Left lung (tissue), 4 donors: ENCODE measurements at regions not wholly inside any gene's neighbourhood (a gene's known extent, or its start where the extent isn't known, plus 50 kb on each side); places are given as distances from the start of the nearest gene placed in this dataset.

Experiments used
- ATAC-seq: fragments of 200-7000 bp; cut with Tn5 transposase; one replicate; pipeline ENCODE4 v1.9.1; 2020; ENCODE audit warnings: moderate library complexity
- DNase-seq, 4 donors: peaks; one replicate each; pipeline ENCODE4 v3.0.0-alpha.2; 2013 to 2020
- H3K27ac ChIP-seq, 2 donors: fragments of 200-600 bp; sonication (generic) in 1 of 2; one replicate each; pipeline versions ENCODE4 v1.5.0 to v1.8.0; 2020 to 2021
- H3K27me3 ChIP-seq, 2 donors: fragments of 200-600 bp; sonication (generic) in 1 of 2; one replicate each; pipeline versions ENCODE4 v1.5.0 to v1.8.0; 2020 to 2021
- H3K36me3 ChIP-seq, 2 donors: fragments of 200-600 bp; sonication (generic) in 1 of 2; one replicate each; pipeline versions ENCODE4 v1.5.0 to v1.8.0; 2020 to 2021
- H3K4me1 ChIP-seq, 2 donors: fragments of 200-600 bp; one replicate each; pipeline ENCODE4 v1.8.0; 2021
- H3K4me3 ChIP-seq, 2 donors: fragments of 200-600 bp; sonication (generic) in 1 of 2; one replicate each; pipeline versions ENCODE4 v1.5.0 to v1.8.0; 2020 to 2021; ENCODE audit warnings: mild to moderate bottlenecking in 1 of 2
- H3K9me3 ChIP-seq, 2 donors: fragments of 200-600 bp; sonication (generic) in 1 of 2; one replicate each; pipeline versions ENCODE4 v1.5.0 to v1.8.0; 2020 to 2021
- CTCF ChIP-seq, 2 donors: fragments of 200-600 bp; sonication (generic) in 1 of 2; IDR thresholded peaks; one replicate each; pipeline versions ENCODE4 v1.5.0 to v1.8.0; 2021; ENCODE audit warnings: antibody characterized with exemption in 2 of 2
- intact Hi-C, 2 donors: fragments of 100-400 bp; cut with DNase I; formaldehyde crosslinking; loops; one replicate each; pipeline versions ENCODE4 v1.11.2 to v1.14.2; 2022
- donor health status: DM: no; HTN: yes; CAD: no.
- donor health status: DM: no; HTN: no; CAD: no.

DNA sequence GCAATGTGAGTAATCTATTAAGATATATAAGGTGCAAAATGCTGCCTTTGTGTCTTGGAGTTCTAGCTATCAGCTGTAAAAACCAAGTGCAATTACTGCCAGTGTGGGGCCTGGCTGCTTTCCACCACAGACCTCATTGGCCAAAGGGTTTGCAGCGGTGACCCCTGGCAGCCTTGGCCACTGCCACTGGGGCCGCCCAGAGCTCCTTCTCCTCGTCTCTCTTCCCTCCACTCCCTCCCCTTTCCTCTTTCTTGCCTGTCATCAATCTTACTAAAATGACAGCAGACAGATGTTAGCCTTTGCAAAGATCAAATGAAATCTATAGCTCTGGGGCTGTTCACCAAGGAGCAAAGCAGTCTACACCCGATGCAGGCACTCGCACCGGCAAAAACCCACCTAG lies 986.3 kb downstream of the BCL11A start:
- Histone ChIP-seq H3K4me3 (no peak overlapping the region), H3K27me3 (no peaks in the 10 kb centered on the region), H3K4me1 (no peaks in the 10 kb centered on the region), H3K36me3 (no peaks in the 10 kb centered on the region), H3K9me3 (no peaks in the 10 kb centered on the region), H3K27ac (no peak overlapping the region)
- intact Hi-C loops: no loop called here
- ATAC-seq: no peak
- no peak for TF ChIP-seq CTCF (IDR thresholded peaks at IDR 0.05)
- DNase-seq: peak in 2 of 4 donors; percentile 76 to 77

GRCh38 chr2:59566739-59567138 lies 986.7 kb downstream of the BCL11A start:
- ATAC-seq: no peak
- TF ChIP-seq CTCF (IDR thresholded peaks at IDR 0.05): no peak
- Histone ChIP-seq H3K27me3 (no peaks in the 10 kb centered on the region), H3K4me3 (no peak overlapping the region), H3K9me3 (no peaks in the 10 kb centered on the region), H3K4me1 (no peaks in the 10 kb centered on the region), H3K36me3 (no peaks in the 10 kb centered on the region), H3K27ac (no peak overlapping the region)
- DNase-seq: no peak
- intact Hi-C loops: no loop called here

DNA sequence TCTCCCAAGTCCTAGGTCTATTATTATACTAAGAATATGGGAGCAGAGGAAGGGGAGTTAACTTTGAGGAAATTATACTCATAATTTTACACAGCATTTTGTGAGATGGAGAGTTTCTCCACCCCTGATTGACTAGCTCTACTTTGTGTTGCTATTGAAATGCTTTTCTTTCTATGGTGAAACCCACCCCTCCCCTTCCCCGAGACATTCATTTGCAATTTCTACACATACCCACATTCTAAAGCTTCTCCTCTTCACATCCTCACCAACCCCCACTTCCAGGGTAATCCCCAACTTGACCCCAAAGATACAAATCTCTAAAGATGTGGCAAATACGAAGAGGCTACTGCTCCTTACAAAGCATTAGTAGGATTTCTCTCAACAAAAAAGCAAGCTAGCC lies 992.2 kb downstream of the BCL11A start:
- Histone ChIP-seq H3K9me3 (no peaks in the 10 kb centered on the region), H3K36me3 (no peaks in the 10 kb centered on the region), H3K27ac (no peak overlapping the region), H3K4me1 (no peaks in the 10 kb centered on the region), H3K27me3 (no peaks in the 10 kb centered on the region), H3K4me3 (no peak overlapping the region)
- no peak for ATAC-seq
- no peak for TF ChIP-seq CTCF (IDR thresholded peaks at IDR 0.05)
- intact Hi-C loops: no loop called here
- no peak for DNase-seq

- H3K27ac ChIP-seq: no peak overlapping the region
- no peaks in the 10 kb centered on the region for H3K36me3 ChIP-seq
- H3K4me3 ChIP-seq: no peak overlapping the region
- DNase-seq: no peak
- TF ChIP-seq CTCF (IDR thresholded peaks at IDR 0.05): no peak
- no peak for ATAC-seq
- no peaks in the 10 kb centered on the region for H3K9me3 ChIP-seq
- H3K4me1 ChIP-seq: no peaks in the 10 kb centered on the region
- H3K27me3 ChIP-seq: no peaks in the 10 kb centered on the region
- intact Hi-C loops: no loop called here
Measured at GRCh38 chr2:59560769-59561168, 992.7 kb downstream of the BCL11A start.

DNA sequence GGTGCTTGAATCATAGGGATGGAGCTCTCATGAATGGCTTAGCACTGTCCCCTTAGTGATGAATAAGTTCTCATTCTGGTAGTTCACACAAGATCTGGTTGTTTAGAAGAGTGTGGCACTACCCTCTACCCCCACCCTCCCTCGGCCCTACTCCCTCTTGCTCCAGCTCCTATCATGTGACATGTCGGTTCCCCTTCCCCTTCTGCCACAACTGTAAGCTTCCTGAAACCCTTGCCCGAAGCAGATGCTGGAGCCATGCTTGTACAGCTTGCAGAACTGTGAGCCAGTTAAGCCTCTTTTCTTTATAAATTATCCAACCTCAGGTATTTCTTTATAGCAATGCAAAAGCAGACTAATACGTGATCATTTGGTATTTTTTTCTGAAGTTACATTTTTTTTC lies 1012.6 kb downstream of the BCL11A start:
- DNase-seq (no peak), ATAC-seq (no peak)
- Histone ChIP-seq H3K9me3 (peaks cover 0 to 2% of the 10 kb centered on the region in 2 donors), H3K36me3 (no peaks in the 10 kb centered on the region), H3K27me3 (no peaks in the 10 kb centered on the region), H3K27ac (no peak overlapping the region), H3K4me3 (no peak overlapping the region), H3K4me1 (no peaks in the 10 kb centered on the region)
- TF ChIP-seq CTCF (IDR thresholded peaks at IDR 0.05): no peak
- intact Hi-C loops: no loop called here
